Mesendoderm (in vitro differentiated cells): ENCODE measurements at regions not wholly inside any gene's neighbourhood (a gene's known extent, or its start where the extent isn't known, plus 50 kb on each side); places are given as distances from the start of the nearest gene placed in this dataset.

Source experiments
- DNase-seq: peaks from one replicate; pipeline ENCODE4 v3.0.0; 2013
- H2AK5ac ChIP-seq: 2 replicates; pipeline ENCODE4 v1.6.1; 2013; ENCODE audit warnings: low read length, inconsistent platforms
- H2BK120ac ChIP-seq: 2 replicates; pipeline ENCODE4 v1.6.1; 2013; ENCODE audit warnings: low read depth, mild to moderate bottlenecking, low read length, moderate library complexity, mixed read lengths
- H2BK15ac ChIP-seq: replicated peaks from 2 replicates; pipeline ENCODE4 v1.6.1; 2013; ENCODE audit warnings: low read depth, mild to moderate bottlenecking, moderate library complexity
- H2BK5ac ChIP-seq: 2 replicates; pipeline ENCODE4 v1.6.1; 2013; ENCODE audit warnings: low read length, inconsistent platforms
- H3K18ac ChIP-seq: 2 replicates; pipeline ENCODE4 v1.6.1; 2013; ENCODE audit warnings: mild to moderate bottlenecking, low read length, mixed read lengths
- H3K23ac ChIP-seq: one replicate; pipeline ENCODE4 v1.6.1; 2013; ENCODE audit warnings: low read length
- H3K27ac ChIP-seq: 2 replicates; pipeline ENCODE4 v1.5.1; 2013; ENCODE audit warnings: low read depth, mild to moderate bottlenecking, inconsistent platforms, low read length, moderate library complexity
- H3K27me3 ChIP-seq: 2 replicates; pipeline ENCODE4 v1.6.1; 2013; ENCODE audit warnings: low read length, control low read depth, mild to moderate bottlenecking, inconsistent platforms; ENCODE audit not compliant: insufficient read depth, poor library complexity
- H3K36me3 ChIP-seq: 2 replicates; pipeline ENCODE4 v1.6.1; 2013; ENCODE audit warnings: low read length, inconsistent platforms; ENCODE audit not compliant: control insufficient read depth, insufficient read depth
- H3K4ac ChIP-seq: one replicate; pipeline ENCODE4 v1.6.1; 2013; ENCODE audit warnings: low read depth, mild to moderate bottlenecking, low read length, moderate library complexity
- H3K4me1 ChIP-seq: 2 replicates; pipeline ENCODE4 v1.6.1; 2013; ENCODE audit warnings: low read depth, low read length, inconsistent platforms; ENCODE audit not compliant: control insufficient read depth
- H3K4me2 ChIP-seq: 2 replicates; pipeline ENCODE4 v1.6.1; 2013; ENCODE audit warnings: low read length
- H3K4me3 ChIP-seq: 2 replicates; pipeline ENCODE4 v1.5.1; 2013; ENCODE audit warnings: mild to moderate bottlenecking, low read length
- H3K56ac ChIP-seq: one replicate; pipeline ENCODE4 v1.6.1; 2013; ENCODE audit warnings: low read length
- H3K79me1 ChIP-seq: 2 replicates; pipeline ENCODE4 v1.6.1; 2013; ENCODE audit warnings: low read length, inconsistent platforms
- H3K79me2 ChIP-seq: 2 replicates; pipeline ENCODE4 v1.6.1; 2013; ENCODE audit warnings: mild to moderate bottlenecking, low read length; ENCODE audit not compliant: control insufficient read depth, insufficient read depth
- H3K9ac ChIP-seq: 2 replicates; pipeline ENCODE4 v1.6.1; 2013; ENCODE audit warnings: low read length, inconsistent platforms
- H4K5ac ChIP-seq: one replicate; pipeline ENCODE4 v1.6.1; 2013; ENCODE audit warnings: low read length
- H4K8ac ChIP-seq: one replicate; pipeline ENCODE4 v1.6.1; 2013; ENCODE audit warnings: low read depth, mild to moderate bottlenecking, control low read depth, low read length, moderate library complexity
- WGBS: extraction: QIAGEN DNeasy Blood & Tissue Kit; methylation state at CpG from one replicate; pipeline ENCODE4 v1.1.7; 2013; ENCODE audit warnings: low lambda C conversion rate, missing lambda C conversion rate; ENCODE audit not compliant: insufficient coverage; ENCODE audit errors: extremely low coverage; 5-methylcytosine and 5-hydroxymethylcytosine counted together

DNA sequence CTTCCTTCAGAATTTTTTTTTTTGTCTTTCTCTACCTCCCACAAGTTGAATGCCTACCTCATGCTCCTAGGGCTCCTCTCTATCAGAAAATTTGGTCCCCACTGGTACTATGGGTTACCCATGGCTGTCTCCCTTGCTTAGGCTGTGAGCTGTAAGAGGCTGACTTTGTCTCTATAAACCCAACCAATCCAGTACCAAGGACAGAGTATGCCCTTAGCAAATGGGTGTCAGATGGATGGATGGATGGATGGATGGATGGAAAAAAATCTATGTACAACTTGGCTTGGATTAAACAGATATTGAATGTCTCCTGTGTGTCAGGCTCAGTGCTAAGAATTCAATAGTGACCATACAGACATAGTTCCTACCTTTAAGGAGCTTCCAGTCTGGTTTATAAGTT is 398.2 kb upstream of the TRPC7 start:
- Histone ChIP-seq H2BK120ac (no peak overlapping the region), H3K4me3 (no peak overlapping the region), H3K4me1 (no peaks in the 10 kb centered on the region), H3K18ac (no peak overlapping the region), H3K27me3 (no peaks in the 10 kb centered on the region), H2BK15ac (no peak overlapping the region), H4K8ac (no peak overlapping the region), H3K23ac (no peak overlapping the region), H3K79me2 (no peaks in the 10 kb centered on the region), H2AK5ac (no peak overlapping the region), H3K27ac (no peak overlapping the region), H2BK5ac (no peak overlapping the region), H3K4me2 (no peak overlapping the region), H3K4ac (no peak overlapping the region), H3K56ac (no peak overlapping the region), H3K9ac (no peak overlapping the region), H3K36me3 (no peaks in the 10 kb centered on the region), H3K79me1 (no peaks in the 10 kb centered on the region), H4K5ac (no peak overlapping the region)
- no peak for DNase-seq

DNA sequence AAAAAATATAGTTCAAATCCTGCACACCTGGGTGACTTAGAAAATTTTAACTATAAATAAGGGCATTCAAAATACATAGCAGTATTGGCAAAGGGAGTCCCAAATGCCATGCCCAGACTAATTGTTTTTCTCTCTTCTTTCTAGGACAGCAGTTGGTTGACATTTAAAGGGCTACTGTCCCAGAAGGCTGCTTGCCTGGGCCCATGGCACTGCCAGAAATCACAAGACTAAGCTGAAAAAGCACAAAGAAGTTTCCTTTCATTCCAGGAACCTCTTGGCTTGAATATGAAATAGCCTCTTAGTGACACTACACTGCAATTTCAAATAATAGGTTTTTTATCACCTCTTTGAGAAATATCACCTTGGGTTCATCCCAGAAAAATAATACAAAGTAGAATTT is 388.9 kb upstream of the TRPC7 start:
- no peak overlapping the region for H3K56ac ChIP-seq
- H3K23ac ChIP-seq: no peak overlapping the region
- no peak overlapping the region for H2BK15ac ChIP-seq
- H3K27me3 ChIP-seq: no peaks in the 10 kb centered on the region
- no peaks in the 10 kb centered on the region for H3K79me2 ChIP-seq
- H4K8ac ChIP-seq: no peak overlapping the region
- no peak overlapping the region for H3K9ac ChIP-seq
- H3K18ac ChIP-seq: no peak overlapping the region
- H3K79me1 ChIP-seq: no peaks in the 10 kb centered on the region
- H3K27ac ChIP-seq: no peak overlapping the region
- H4K5ac ChIP-seq: no peak overlapping the region
- H2AK5ac ChIP-seq: no peak overlapping the region
- H3K4me2 ChIP-seq: no peak overlapping the region
- H2BK5ac ChIP-seq: no peak overlapping the region
- H3K36me3 ChIP-seq: no peaks in the 10 kb centered on the region
- DNase-seq: no peak
- H3K4me1 ChIP-seq: peaks cover 3% of the 10 kb centered on the region
- H3K4ac ChIP-seq: no peak overlapping the region
- no peak overlapping the region for H2BK120ac ChIP-seq
- H3K4me3 ChIP-seq: no peak overlapping the region

DNA sequence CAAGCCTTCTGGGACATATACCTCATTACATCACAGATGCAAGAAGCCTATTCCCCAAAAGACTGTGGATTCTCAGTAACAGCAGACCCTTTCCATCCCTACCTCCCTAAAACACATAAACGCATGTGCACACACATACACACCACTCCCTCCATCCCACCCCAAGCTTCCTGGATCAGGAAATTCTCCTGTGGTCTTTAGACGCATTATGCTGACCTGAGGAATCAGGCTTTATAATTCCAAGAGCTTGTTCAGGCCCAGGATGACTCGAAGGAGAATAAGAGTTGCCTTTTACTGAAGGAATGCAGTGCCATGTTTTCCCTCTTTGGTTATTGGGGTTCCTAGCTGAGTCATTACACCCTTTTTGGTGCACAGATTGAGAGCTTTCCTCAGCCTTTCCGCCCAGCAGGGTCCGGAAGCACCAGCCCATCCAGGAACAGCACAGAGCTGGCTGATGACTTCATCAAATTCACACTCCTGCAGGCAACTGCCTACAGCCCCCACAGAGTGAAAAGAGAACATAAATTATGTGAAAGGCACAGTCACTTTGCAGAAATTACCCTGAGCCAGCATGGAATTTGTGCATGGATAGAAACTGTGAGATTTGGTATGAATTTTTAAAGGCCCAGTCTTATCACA is 385.0 kb upstream of the TRPC7 start:
- Histone ChIP-seq H4K5ac (no peak overlapping the region), H2BK120ac (peak overlapping the region; percentile 10), H3K23ac (no peak overlapping the region), H3K9ac (no peak overlapping the region), H3K36me3 (no peaks in the 10 kb centered on the region), H3K18ac (peak overlapping the region; percentile 75), H3K4me1 (peaks cover 3% of the 10 kb centered on the region), H3K56ac (no peak overlapping the region), H3K27me3 (no peaks in the 10 kb centered on the region), H2AK5ac (no peak overlapping the region), H3K27ac (no peak overlapping the region), H3K79me2 (no peaks in the 10 kb centered on the region), H3K4me2 (no peak overlapping the region), H2BK15ac (peak overlapping the region; percentile 85), H3K79me1 (no peaks in the 10 kb centered on the region), H2BK5ac (no peak overlapping the region), H3K4ac (no peak overlapping the region), H4K8ac (no peak overlapping the region), H3K4me3 (no peak overlapping the region)
- no peak for DNase-seq
- no CpG with 5 or more reads among the region's 5 CpGs for WGBS

DNA sequence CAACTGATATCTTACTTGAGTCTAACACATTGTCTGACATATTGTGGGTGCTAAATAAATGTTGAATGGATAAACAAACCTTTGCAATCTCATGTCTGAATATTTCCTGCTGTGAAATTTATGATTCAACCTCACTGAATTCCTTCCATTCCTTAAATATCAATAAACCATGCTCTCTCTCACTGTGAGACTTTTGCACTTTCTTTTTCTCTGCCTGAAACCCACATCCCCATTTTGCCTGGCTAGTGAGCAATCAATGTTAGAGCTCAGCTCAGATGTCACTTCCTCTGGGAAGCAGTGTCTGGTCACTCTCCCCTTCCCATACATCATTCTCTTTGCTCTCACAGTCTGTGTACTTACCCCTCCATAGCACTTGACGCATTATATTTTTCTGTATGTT is 383.7 kb upstream of the TRPC7 start:
- H3K36me3 ChIP-seq: no peaks in the 10 kb centered on the region
- no peak overlapping the region for H3K23ac ChIP-seq
- no peak overlapping the region for H2BK120ac ChIP-seq
- H3K27me3 ChIP-seq: no peaks in the 10 kb centered on the region
- DNase-seq: no peak
- no peak overlapping the region for H3K27ac ChIP-seq
- H2BK15ac ChIP-seq: no peak overlapping the region
- H4K5ac ChIP-seq: no peak overlapping the region
- no peak overlapping the region for H3K4me2 ChIP-seq
- H3K9ac ChIP-seq: no peak overlapping the region
- no peak overlapping the region for H3K56ac ChIP-seq
- H3K79me1 ChIP-seq: no peaks in the 10 kb centered on the region
- H3K4me1 ChIP-seq: peaks cover 3% of the 10 kb centered on the region
- no CpG with 5 or more reads among the region's 1 CpG for WGBS
- H2AK5ac ChIP-seq: no peak overlapping the region
- H3K79me2 ChIP-seq: no peaks in the 10 kb centered on the region
- H3K18ac ChIP-seq: no peak overlapping the region
- no peak overlapping the region for H4K8ac ChIP-seq
- no peak overlapping the region for H2BK5ac ChIP-seq
- H3K4ac ChIP-seq: no peak overlapping the region
- H3K4me3 ChIP-seq: no peak overlapping the region

DNA sequence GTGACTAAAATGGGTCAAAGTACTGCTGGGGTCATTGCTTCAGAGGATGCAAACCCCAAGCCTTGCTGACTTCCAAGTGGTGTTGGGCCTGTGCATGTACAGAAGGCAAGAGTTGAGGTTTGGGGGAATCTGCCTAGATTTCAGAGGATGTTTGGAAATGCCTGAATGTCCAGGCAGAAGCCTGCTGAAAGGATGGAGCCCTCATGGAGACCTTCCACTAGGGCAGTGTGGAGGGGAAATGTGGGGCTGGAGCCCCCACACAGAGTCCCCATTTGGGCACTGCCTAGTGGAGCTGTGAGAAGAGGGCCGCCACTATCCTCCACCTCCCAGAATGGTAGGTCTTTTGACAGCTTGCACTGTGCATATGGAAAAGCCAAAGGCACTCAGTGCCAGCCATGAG is 377.7 kb upstream of the TRPC7 start:
- H3K27me3 ChIP-seq: no peaks in the 10 kb centered on the region
- no peak overlapping the region for H2BK120ac ChIP-seq
- H2BK5ac ChIP-seq: no peak overlapping the region
- H4K5ac ChIP-seq: no peak overlapping the region
- no peak for DNase-seq
- H3K4me2 ChIP-seq: no peak overlapping the region
- no peaks in the 10 kb centered on the region for H3K4me1 ChIP-seq
- no peak overlapping the region for H2BK15ac ChIP-seq
- no peak overlapping the region for H3K27ac ChIP-seq
- WGBS: no CpG with 5 or more reads among the region's 1 CpG
- H3K56ac ChIP-seq: no peak overlapping the region
- H3K79me1 ChIP-seq: no peaks in the 10 kb centered on the region
- H3K79me2 ChIP-seq: no peaks in the 10 kb centered on the region
- H3K23ac ChIP-seq: no peak overlapping the region
- no peak overlapping the region for H3K18ac ChIP-seq
- H2AK5ac ChIP-seq: no peak overlapping the region
- no peak overlapping the region for H3K9ac ChIP-seq
- no peak overlapping the region for H3K4me3 ChIP-seq
- H4K8ac ChIP-seq: no peak overlapping the region
- H3K36me3 ChIP-seq: no peaks in the 10 kb centered on the region
- no peak overlapping the region for H3K4ac ChIP-seq

DNA sequence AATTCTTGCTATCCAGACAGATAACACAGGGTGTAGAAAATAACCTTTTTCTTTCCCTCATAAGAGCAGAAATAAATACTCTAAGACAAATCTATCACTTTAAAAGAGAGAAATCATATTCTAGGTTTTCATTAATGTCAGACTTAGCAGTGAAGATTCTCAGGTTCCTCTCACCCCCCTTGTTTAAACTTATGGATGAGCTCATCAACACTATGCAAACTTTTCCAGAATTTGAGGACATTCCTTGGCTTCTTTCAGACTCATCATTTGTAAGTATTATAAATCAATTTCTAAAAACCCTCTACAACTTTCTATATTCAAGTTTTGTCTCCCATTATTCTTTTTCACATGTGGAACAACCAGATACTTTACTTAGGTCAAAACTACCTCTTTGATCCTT is 374.9 kb upstream of the TRPC7 start:
- Histone ChIP-seq H3K79me1 (no peaks in the 10 kb centered on the region), H3K36me3 (no peaks in the 10 kb centered on the region), H2AK5ac (no peak overlapping the region), H3K4me3 (no peak overlapping the region), H3K18ac (no peak overlapping the region), H2BK120ac (no peak overlapping the region), H3K56ac (no peak overlapping the region), H4K8ac (no peak overlapping the region), H3K23ac (no peak overlapping the region), H4K5ac (no peak overlapping the region), H3K9ac (no peak overlapping the region), H3K79me2 (no peaks in the 10 kb centered on the region), H3K27me3 (no peaks in the 10 kb centered on the region), H2BK15ac (no peak overlapping the region), H3K4me2 (no peak overlapping the region), H2BK5ac (no peak overlapping the region), H3K4me1 (no peaks in the 10 kb centered on the region), H3K27ac (no peak overlapping the region), H3K4ac (no peak overlapping the region)
- DNase-seq: no peak
